HCT116 (cell line): ENCODE measurements at regions not wholly inside any gene's neighbourhood (a gene's known extent, or its start where the extent isn't known, plus 50 kb on each side); places are given as distances from the start of the nearest gene placed in this dataset.

Source experiments
- ATAC-seq: fragments of 200-7000 bp; cut with Tn5 transposase; 2 replicates; pipeline ENCODE4 v1.9.1; 2020; ENCODE audit warnings: mild to moderate bottlenecking, moderate library complexity
- BruUV-seq: library from RNA; stranded (reverse); fragments of 400-500 nt; replicated peaks from 2 replicates; lab custom pipeline; 2021; lab: Mats Ljungman, UMichigan
- CTCF ChIA-PET: fragments of 300-600 bp; sonication (Branson Sonifier 250); formaldehyde crosslinking; loops from one replicate; lab custom pipeline; 2021; ENCODE audit warnings: antibody characterized with exemption; lab: Charles Lee
- POLR2A ChIA-PET: fragments of 300-600, 350-600 bp; sonication (Branson Sonifier 250); formaldehyde crosslinking; loops from one replicate; lab custom pipeline; 2021; ENCODE audit warnings: antibody characterized with exemption; lab: Charles Lee
- RAD21 ChIA-PET, 2 experiments: fragments of 300-600 bp; sonication (Branson Sonifier 250); formaldehyde crosslinking; loops; one replicate each; lab custom pipeline; 2023; ENCODE audit warnings: low total read pairs in 2 of 2; ENCODE audit not compliant: uncharacterized antibody in 2 of 2, unreplicated experiment in 2 of 2, low non-redundant PET in 1 of 2; lab: Charles Lee
- DNase-seq: peaks from one replicate; pipeline ENCODE4 v3.0.0-alpha.2; 2010; ENCODE audit warnings: low read depth, low spot score
- H2AFZ ChIP-seq: fragments of 200-600 bp; shearing (Covaris generic), sonication (generic); 2 replicates; pipeline ENCODE4 v1.6.1; 2017; ENCODE audit warnings: low read depth, mixed run types, mixed read lengths, antibody characterized with exemption, low read length; ENCODE audit not compliant: poor library complexity, severe bottlenecking
- H3K27ac ChIP-seq: 2 replicates; pipeline ENCODE4 v1.5.1; 2012; ENCODE audit warnings: low read depth, low read length
- H3K27me3 ChIP-seq: fragments of 200-600 bp; sonication (generic); 2 replicates; pipeline ENCODE4 v1.6.1; 2016; ENCODE audit warnings: mixed run types, low read length, mixed read lengths; ENCODE audit not compliant: insufficient read depth
- H3K36me3 ChIP-seq, 2 experiments: fragments of 200-500 bp in 1 of 2; fragments of 200-600 bp in 1 of 2; sonication (Bioruptor generic) in 1 of 2; sonication (generic) in 1 of 2; 2 replicates each; pipeline versions ENCODE4 v1.5.1 to v1.6.1; 2014 to 2016; ENCODE audit warnings: low read length in 2 of 2, inconsistent platforms in 1 of 2, mixed read lengths in 1 of 2, mixed run types in 1 of 2; ENCODE audit not compliant: insufficient read depth in 2 of 2, control insufficient read depth in 1 of 2
- H3K4me1 ChIP-seq, 2 experiments: fragments of 200-600 bp in 1 of 2; sonication (generic) in 1 of 2; 2 replicates each; pipeline versions ENCODE4 v1.5.1 to v1.6.1; 2012 to 2017; ENCODE audit warnings: low read length in 2 of 2, inconsistent platforms in 1 of 2, mild to moderate bottlenecking in 1 of 2, mixed read lengths in 1 of 2, mixed run types in 1 of 2, moderate library complexity in 1 of 2; ENCODE audit not compliant: insufficient read depth in 2 of 2, control insufficient read depth in 1 of 2
- H3K4me2 ChIP-seq: fragments of 200-600 bp; sonication (generic); 2 replicates; pipeline ENCODE4 v1.6.1; 2017; ENCODE audit warnings: mixed run types, low read length, mixed read lengths
- H3K4me3 ChIP-seq, 2 experiments: fragments of 200-600 bp in 1 of 2; sonication (generic) in 1 of 2; replicated peaks in 1 of 2; 2 replicates each; pipeline ENCODE4 v1.5.1; 2011 to 2016; ENCODE audit warnings: low read length in 2 of 2, control low read depth in 1 of 2, low read depth in 1 of 2, mild to moderate bottlenecking in 1 of 2, mixed read lengths in 1 of 2, mixed run types in 1 of 2
- H3K79me2 ChIP-seq: fragments of 200-600 bp; sonication (generic); 2 replicates; pipeline ENCODE4 v1.6.1; 2017; ENCODE audit warnings: mild to moderate bottlenecking, mixed run types, low read length, moderate library complexity, mixed read lengths; ENCODE audit not compliant: insufficient read depth
- H3K9ac ChIP-seq: fragments of 200-600 bp; sonication (generic); 2 replicates; pipeline ENCODE4 v1.6.1; 2016; ENCODE audit warnings: low read length, mixed read lengths
- H3K9me2 ChIP-seq: fragments of 200-600 bp; sonication (generic), shearing (Covaris generic); 2 replicates; pipeline ENCODE4 v1.6.1; 2017; ENCODE audit warnings: mixed run types, mild to moderate bottlenecking, moderate library complexity; ENCODE audit not compliant: insufficient read depth
- H3K9me3 ChIP-seq, 2 experiments: fragments of 200-500 bp in 1 of 2; fragments of 200-600 bp in 1 of 2; sonication (Bioruptor generic) in 1 of 2; sonication (generic) in 1 of 2; 2 replicates each; pipeline ENCODE4 v1.6.1; 2014 to 2017; ENCODE audit warnings: low read length in 2 of 2, mixed read lengths in 2 of 2, inconsistent platforms in 1 of 2, low read depth in 1 of 2, mild to moderate bottlenecking in 1 of 2, mixed run types in 1 of 2, moderate library complexity in 1 of 2; ENCODE audit not compliant: control insufficient read depth in 1 of 2, insufficient read depth in 1 of 2
- H4K20me1 ChIP-seq: fragments of 200-600 bp; sonication (generic), shearing (Covaris generic); 2 replicates; pipeline ENCODE4 v1.6.1; 2017; ENCODE audit warnings: mixed run types, mild to moderate bottlenecking, moderate library complexity; ENCODE audit not compliant: insufficient read depth
- CBX3 ChIP-seq: IDR thresholded peaks from 2 replicates; pipeline ENCODE4 v1.6.1; 2012; ENCODE audit warnings: low read depth
- CEBPB ChIP-seq: IDR thresholded peaks from 2 replicates; pipeline ENCODE4 v1.6.1; 2012; ENCODE audit warnings: low read depth
- CTCF ChIP-seq, 3 experiments: fragments of 200-600 bp in 1 of 3; sonication (generic) in 1 of 3; IDR thresholded peaks in 2 of 3; conservative IDR thresholded peaks in 1 of 3; 2 replicates each; pipeline ENCODE4 v1.5.1; 2012 to 2017; ENCODE audit warnings: low read depth in 2 of 3, low read length in 2 of 3, antibody characterized with exemption in 1 of 3, borderline replicate concordance in 1 of 3, control low read depth in 1 of 3, mild to moderate bottlenecking in 1 of 3, mixed read lengths in 1 of 3, mixed run types in 1 of 3, moderate library complexity in 1 of 3; ENCODE audit not compliant: insufficient read depth in 1 of 3
- EGR1 ChIP-seq: IDR thresholded peaks from 2 replicates; pipeline ENCODE4 v1.6.1; 2012; ENCODE audit warnings: low read depth
- ELF1 ChIP-seq: IDR thresholded peaks from 2 replicates; pipeline ENCODE4 v1.6.1; 2012; ENCODE audit warnings: low read depth, borderline replicate concordance
- EZH2 ChIP-seq: fragments of 200-600 bp; sonication (generic); IDR thresholded peaks from 2 replicates; pipeline ENCODE4 v1.6.1; 2017; ENCODE audit warnings: antibody characterized with exemption, mixed run types
- FOSL1 ChIP-seq: IDR thresholded peaks from 2 replicates; pipeline ENCODE4 v1.6.1; 2012; ENCODE audit warnings: low read depth
- POLR2AphosphoS5 ChIP-seq: IDR thresholded peaks from 2 replicates; pipeline ENCODE4 v1.6.1; 2011; ENCODE audit warnings: mild to moderate bottlenecking, low read depth, low read length, moderate library complexity
- RAD21 ChIP-seq: IDR thresholded peaks from 2 replicates; pipeline ENCODE4 v1.6.1; 2012; ENCODE audit warnings: low read depth, mild to moderate bottlenecking
- REST ChIP-seq: IDR thresholded peaks from 2 replicates; pipeline ENCODE4 v1.6.1; 2012; ENCODE audit warnings: low read depth
- SIN3A ChIP-seq: IDR thresholded peaks from 2 replicates; pipeline ENCODE4 v1.6.1; 2012; ENCODE audit warnings: low read depth
- SP1 ChIP-seq: IDR thresholded peaks from 2 replicates; pipeline ENCODE4 v1.6.1; 2012; ENCODE audit warnings: low read depth
- SRF ChIP-seq: IDR thresholded peaks from 2 replicates; pipeline ENCODE4 v1.6.1; 2012; ENCODE audit warnings: low read depth
- TCF7L2 ChIP-seq: IDR thresholded peaks from 2 replicates; pipeline ENCODE4 v1.7.0; 2011; ENCODE audit warnings: borderline replicate concordance, inconsistent platforms; ENCODE audit not compliant: insufficient read depth, insufficient read length; ENCODE audit errors: extremely low read depth
- ZBTB33 ChIP-seq: IDR thresholded peaks from 2 replicates; pipeline ENCODE4 v1.6.1; 2011; ENCODE audit warnings: mild to moderate bottlenecking, low read length, moderate library complexity; ENCODE audit not compliant: insufficient replicate concordance; ENCODE audit errors: extremely low read depth
- intact Hi-C: fragments of 100-400 bp; cut with micrococcal nuclease; formaldehyde crosslinking; loops from 2 replicates; pipeline ENCODE4 v1.10.0; 2022
- TF ChIP-seq, protein P1 (sequence below): IDR thresholded peaks from 2 replicates; pipeline ENCODE4 v1.6.1; 2012

GRCh38 chr5:21661184-21661583 is 1192.0 kb downstream of the CDH12 start:
- H4K20me1 ChIP-seq: no peaks in the 10 kb centered on the region
- intact Hi-C loops: no loop called here
- no peak overlapping the region for H3K4me2 ChIP-seq
- ChIA-PET POLR2A (no interaction called here), CTCF (no interaction called here)
- H3K36me3 ChIP-seq: no peaks in the 10 kb centered on the region
- no peaks in the 10 kb centered on the region for H3K9me2 ChIP-seq
- TF ChIP-seq, protein P1, sequence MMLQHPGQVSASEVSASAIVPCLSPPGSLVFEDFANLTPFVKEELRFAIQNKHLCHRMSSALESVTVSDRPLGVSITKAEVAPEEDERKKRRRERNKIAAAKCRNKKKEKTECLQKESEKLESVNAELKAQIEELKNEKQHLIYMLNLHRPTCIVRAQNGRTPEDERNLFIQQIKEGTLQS: no peak
- TF ChIP-seq SIN3A (no peak), SRF (no peak), FOSL1 (no peak), POLR2AphosphoS5 (no peak), CEBPB (no peak), CTCF (IDR thresholded peaks at IDR 0.05 in 2 of 3, conservative IDR thresholded peaks at IDR 0.05 in 1 of 3; ENCODE audit: borderline replicate concordance in 1 of 3, insufficient read depth in 1 of 3, low read depth in 2 of 3, low read length in 2 of 3) (no peak), EGR1 (no peak), ELF1 (no peak), ZBTB33 (no peak), EZH2 (no peak), REST (no peak), TCF7L2 (no peak), RAD21 (no peak), CBX3 (no peak), SP1 (no peak)
- TF ChIP-seq, all 23 proteins: peak for 0
- Histone ChIP-seq H3K4me3 (no peak overlapping the region), H3K79me2 (no peaks in the 10 kb centered on the region), H3K9ac (no peak overlapping the region), H3K27ac (no peak overlapping the region), H3K9me3 (peaks cover 5 to 27% of the 10 kb centered on the region in 2 experiments; a peak in 1 of 4 replicates), H2AFZ (no peak overlapping the region), H3K27me3 (no peaks in the 10 kb centered on the region), H3K4me1 (no peaks in the 10 kb centered on the region)
- no peak for DNase-seq
- BruUV-seq: no TSS peak
- ATAC-seq: no peak
- RAD21 ChIA-PET: no interaction called here
